OCI-M1 (cell line): ENCODE measurements at regions not wholly inside any gene's neighbourhood (a gene's known extent, or its start where the extent isn't known, plus 50 kb on each side); places are given as distances from the start of the nearest gene placed in this dataset.
A peak's percentile ranks its signal among the peaks of the same experiment; 100 is the strongest.

Experiments used
- DNase-seq: peaks from one replicate; lab custom pipeline; 2025; lab: John Stamatoyannopoulos, UW

GRCh38 chr20:60321601-60322000, 363.4 kb downstream of the CDH26 start:
- DNase-seq, result no peak

GRCh38 chr20:60326821-60327220, 368.6 kb downstream of the CDH26 start:
- no peak for DNase-seq

GRCh38 chr20:60327971-60328660, 369.9 kb downstream of the CDH26 start:
- no peak for DNase-seq

GRCh38 chr20:60330461-60330860, 372.2 kb downstream of the CDH26 start:
- no peak for DNase-seq

- DNase-seq, result no peak
Measured at GRCh38 chr20:60331688-60332300, 373.6 kb downstream of the CDH26 start.

GRCh38 chr20:60332523-60332922, 374.3 kb downstream of the CDH26 start:
- no peak for DNase-seq

- DNase-seq, result peak; percentile 41
Measured at GRCh38 chr20:60334911-60335310, 376.7 kb downstream of the CDH26 start.

GRCh38 chr20:60338556-60338955, 380.3 kb downstream of the CDH26 start:
- DNase-seq, result no peak

GRCh38 chr20:60339738-60340137, 381.5 kb downstream of the CDH26 start:
- no peak for DNase-seq

- no peak for DNase-seq
Measured at GRCh38 chr20:60340232-60340631, 382.0 kb downstream of the CDH26 start.

- no peak for DNase-seq
Measured at GRCh38 chr20:60341062-60341461, 382.8 kb downstream of the CDH26 start.

GRCh38 chr20:60345106-60345505, 386.9 kb downstream of the CDH26 start:
- no peak for DNase-seq

- no peak for DNase-seq
Measured at GRCh38 chr20:60349418-60349817, 391.2 kb downstream of the CDH26 start.

GRCh38 chr20:60352017-60352416, 393.8 kb downstream of the CDH26 start:
- DNase-seq, result no peak

- no peak for DNase-seq
Measured at GRCh38 chr20:60352596-60352995, 394.4 kb downstream of the CDH26 start.

GRCh38 chr20:60354024-60354580, 395.9 kb downstream of the CDH26 start:
- DNase-seq, result no peak

- DNase-seq, result no peak
Measured at GRCh38 chr20:60358101-60358500, 399.9 kb downstream of the CDH26 start.

GRCh38 chr20:60359010-60359409, 400.8 kb downstream of the CDH26 start:
- DNase-seq, result no peak

- DNase-seq, result no peak
Measured at GRCh38 chr20:60361761-60362395, 403.7 kb downstream of the CDH26 start.

- no peak for DNase-seq
Measured at GRCh38 chr20:60362531-60362930, 404.3 kb downstream of the CDH26 start.

GRCh38 chr20:60363698-60364097, 405.5 kb downstream of the CDH26 start:
- DNase-seq, result no peak

GRCh38 chr20:60365064-60365666, 406.9 kb downstream of the CDH26 start:
- peak; percentile 0 for DNase-seq

GRCh38 chr20:60365882-60366281, 407.7 kb downstream of the CDH26 start:
- DNase-seq, result no peak
